Neural cell (in vitro differentiated cells): ENCODE measurements at regions not wholly inside any gene's neighbourhood (a gene's known extent, or its start where the extent isn't known, plus 50 kb on each side); places are given as distances from the start of the nearest gene placed in this dataset.

Source experiments
- H2AFZ ChIP-seq: fragments of 200-600, 300-800 bp; sonication (generic), shearing (Covaris generic); 2 replicates; pipeline ENCODE4 v1.6.0; 2014; ENCODE audit warnings: low read depth, mild to moderate bottlenecking, antibody characterized with exemption, low read length, moderate library complexity
- H3F3A ChIP-seq: fragments of 200-600 bp; shearing (Covaris generic); 2 replicates; pipeline ENCODE4 v1.6.1; 2016; ENCODE audit warnings: mild to moderate bottlenecking, moderate library complexity, mixed read lengths, antibody characterized with exemption, low read length; ENCODE audit not compliant: insufficient read depth, poor library complexity, severe bottlenecking
- H3K27ac ChIP-seq: fragments of 200-600, 300-800 bp; sonication (generic), shearing (Covaris generic); 2 replicates; pipeline ENCODE4 v1.5.1; 2014; ENCODE audit warnings: mild to moderate bottlenecking, low read length, moderate library complexity
- H3K27me3 ChIP-seq: fragments of 300-800, 200-600 bp; sonication (generic), shearing (Covaris generic); 2 replicates; pipeline ENCODE4 v1.6.0; 2014; ENCODE audit warnings: mild to moderate bottlenecking, low read depth, low read length, moderate library complexity; ENCODE audit not compliant: insufficient read depth
- H3K36me3 ChIP-seq: fragments of 300-800, 200-600 bp; sonication (generic), shearing (Covaris generic); 2 replicates; pipeline ENCODE4 v1.5.1; 2014; ENCODE audit warnings: mild to moderate bottlenecking, antibody characterized with exemption, low read length, moderate library complexity; ENCODE audit not compliant: insufficient read depth
- H3K4me2 ChIP-seq: fragments of 300-800, 200-600 bp; sonication (generic), shearing (Covaris generic); 2 replicates; pipeline ENCODE4 v1.6.0; 2014; ENCODE audit warnings: mild to moderate bottlenecking, low read length
- H3K4me3 ChIP-seq: fragments of 300-800, 200-600 bp; sonication (generic), shearing (Covaris generic); 2 replicates; pipeline ENCODE4 v1.5.1; 2014; ENCODE audit warnings: mild to moderate bottlenecking, low read length, moderate library complexity
- H3K79me2 ChIP-seq: fragments of 200-600 bp; shearing (Covaris generic); replicated peaks from 2 replicates; pipeline ENCODE4 v1.6.0; 2014; ENCODE audit warnings: mild to moderate bottlenecking, low read length, moderate library complexity; ENCODE audit not compliant: insufficient read depth
- H3K9ac ChIP-seq: fragments of 300-800, 200-600 bp; sonication (generic), shearing (Covaris generic); 2 replicates; pipeline ENCODE4 v1.6.1; 2016; ENCODE audit warnings: mild to moderate bottlenecking, low read length, mixed read lengths
- H3K9me2 ChIP-seq: fragments of 200-600 bp; shearing (Covaris generic); 2 replicates; pipeline ENCODE4 v1.6.1; 2016; ENCODE audit warnings: mild to moderate bottlenecking, low read length, mixed read lengths; ENCODE audit not compliant: insufficient read depth
- H3K9me3 ChIP-seq: fragments of 200-600, 300-800 bp; sonication (generic), shearing (Covaris generic); 2 replicates; pipeline ENCODE4 v1.6.1; 2016; ENCODE audit warnings: mild to moderate bottlenecking, mixed run types, low read length, moderate library complexity, mixed read lengths
- H4K20me1 ChIP-seq: fragments of 200-600 bp; shearing (Covaris generic); 2 replicates; pipeline ENCODE4 v1.6.1; 2016; ENCODE audit warnings: mild to moderate bottlenecking, mixed run types; ENCODE audit not compliant: insufficient read depth
- CTCF ChIP-seq: fragments of 450-650 bp; IDR thresholded peaks from 2 replicates; pipeline ENCODE4 v1.5.1; 2014; ENCODE audit warnings: antibody characterized with exemption, mild to moderate bottlenecking, moderate library complexity; ENCODE audit not compliant: poor library complexity, severe bottlenecking
- EP300 ChIP-seq: fragments of 450-650 bp; conservative IDR thresholded peaks from 2 replicates; pipeline ENCODE4 v1.6.1; 2014; ENCODE audit warnings: antibody characterized with exemption, mild to moderate bottlenecking, moderate library complexity; ENCODE audit not compliant: poor library complexity, severe bottlenecking
- EZH2 ChIP-seq: fragments of 200-600, 300-800 bp; shearing (Covaris generic), sonication (generic); IDR thresholded peaks from 2 replicates; pipeline ENCODE4 v1.6.1; 2014; ENCODE audit warnings: antibody characterized with exemption, low read length, borderline replicate concordance, mild to moderate bottlenecking; ENCODE audit not compliant: insufficient read depth, poor library complexity, severe bottlenecking
- MXI1 ChIP-seq: fragments of 450-650 bp; conservative IDR thresholded peaks from 2 replicates; pipeline ENCODE4 v1.6.1; 2014; ENCODE audit warnings: antibody characterized with exemption, mild to moderate bottlenecking; ENCODE audit not compliant: poor library complexity, severe bottlenecking
- POLR2AphosphoS5 ChIP-seq: IDR thresholded peaks from 2 replicates; pipeline ENCODE4 v1.6.1; 2012
- RAD21 ChIP-seq: fragments of 450-650 bp; conservative IDR thresholded peaks from 2 replicates; pipeline ENCODE4 v1.6.1; 2014; ENCODE audit warnings: antibody characterized with exemption, mild to moderate bottlenecking, moderate library complexity
- SMC3 ChIP-seq: fragments of 450-650 bp; conservative IDR thresholded peaks from 2 replicates; pipeline ENCODE4 v1.6.1; 2014; ENCODE audit warnings: antibody characterized with exemption, mild to moderate bottlenecking, moderate library complexity; ENCODE audit not compliant: poor library complexity
- TAF1 ChIP-seq: IDR thresholded peaks from 2 replicates; pipeline ENCODE4 v1.6.1; 2012; ENCODE audit warnings: low read depth
- TF ChIP-seq, protein P1 (sequence below): IDR thresholded peaks from 2 replicates; pipeline ENCODE4 v1.6.1; 2012; ENCODE audit warnings: borderline replicate concordance

DNA sequence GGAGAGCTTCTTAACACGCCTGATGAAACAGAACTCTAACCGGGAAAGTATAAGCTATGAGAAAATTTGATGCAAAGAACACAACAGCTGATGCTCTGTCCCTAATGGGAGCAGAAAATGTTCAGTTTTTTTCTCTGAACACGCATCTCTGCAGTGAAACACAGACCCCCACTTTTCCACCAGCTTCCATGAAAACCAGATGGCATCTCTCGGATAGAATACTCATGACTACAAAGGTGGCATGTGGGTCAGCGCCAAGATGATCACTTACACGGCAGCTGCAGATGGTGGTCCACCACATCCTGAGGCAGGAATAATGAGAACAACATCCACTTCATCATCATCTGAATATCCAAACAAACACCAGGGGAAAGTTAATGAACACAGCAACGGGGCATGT is 85.2 kb upstream of the CNR1 start:
- Histone ChIP-seq H3K4me3 (no peak overlapping the region), H3K27ac (no peak overlapping the region), H3K36me3 (no peaks in the 10 kb centered on the region), H3K4me2 (no peak overlapping the region), H3F3A (no peaks in the 10 kb centered on the region), H4K20me1 (no peaks in the 10 kb centered on the region), H3K79me2 (no peaks in the 10 kb centered on the region), H3K27me3 (no peaks in the 10 kb centered on the region), H2AFZ (no peak overlapping the region), H3K9ac (no peak overlapping the region), H3K9me2 (no peaks in the 10 kb centered on the region), H3K9me3 (no peaks in the 10 kb centered on the region)
- TF ChIP-seq SMC3 (no peak), MXI1 (no peak), EP300 (no peak), CTCF (no peak), EZH2 (no peak), RAD21 (no peak), POLR2AphosphoS5 (no peak)
- TF ChIP-seq, protein P1, sequence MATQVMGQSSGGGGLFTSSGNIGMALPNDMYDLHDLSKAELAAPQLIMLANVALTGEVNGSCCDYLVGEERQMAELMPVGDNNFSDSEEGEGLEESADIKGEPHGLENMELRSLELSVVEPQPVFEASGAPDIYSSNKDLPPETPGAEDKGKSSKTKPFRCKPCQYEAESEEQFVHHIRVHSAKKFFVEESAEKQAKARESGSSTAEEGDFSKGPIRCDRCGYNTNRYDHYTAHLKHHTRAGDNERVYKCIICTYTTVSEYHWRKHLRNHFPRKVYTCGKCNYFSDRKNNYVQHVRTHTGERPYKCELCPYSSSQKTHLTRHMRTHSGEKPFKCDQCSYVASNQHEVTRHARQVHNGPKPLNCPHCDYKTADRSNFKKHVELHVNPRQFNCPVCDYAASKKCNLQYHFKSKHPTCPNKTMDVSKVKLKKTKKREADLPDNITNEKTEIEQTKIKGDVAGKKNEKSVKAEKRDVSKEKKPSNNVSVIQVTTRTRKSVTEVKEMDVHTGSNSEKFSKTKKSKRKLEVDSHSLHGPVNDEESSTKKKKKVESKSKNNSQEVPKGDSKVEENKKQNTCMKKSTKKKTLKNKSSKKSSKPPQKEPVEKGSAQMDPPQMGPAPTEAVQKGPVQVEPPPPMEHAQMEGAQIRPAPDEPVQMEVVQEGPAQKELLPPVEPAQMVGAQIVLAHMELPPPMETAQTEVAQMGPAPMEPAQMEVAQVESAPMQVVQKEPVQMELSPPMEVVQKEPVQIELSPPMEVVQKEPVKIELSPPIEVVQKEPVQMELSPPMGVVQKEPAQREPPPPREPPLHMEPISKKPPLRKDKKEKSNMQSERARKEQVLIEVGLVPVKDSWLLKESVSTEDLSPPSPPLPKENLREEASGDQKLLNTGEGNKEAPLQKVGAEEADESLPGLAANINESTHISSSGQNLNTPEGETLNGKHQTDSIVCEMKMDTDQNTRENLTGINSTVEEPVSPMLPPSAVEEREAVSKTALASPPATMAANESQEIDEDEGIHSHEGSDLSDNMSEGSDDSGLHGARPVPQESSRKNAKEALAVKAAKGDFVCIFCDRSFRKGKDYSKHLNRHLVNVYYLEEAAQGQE, result no peak

- Histone ChIP-seq H3K4me3 (no peak overlapping the region), H2AFZ (no peak overlapping the region), H3K79me2 (no peaks in the 10 kb centered on the region), H3K9me2 (no peaks in the 10 kb centered on the region), H3K36me3 (no peaks in the 10 kb centered on the region), H3K9me3 (no peaks in the 10 kb centered on the region), H3K27me3 (no peaks in the 10 kb centered on the region), H3F3A (no peaks in the 10 kb centered on the region), H4K20me1 (no peaks in the 10 kb centered on the region), H3K27ac (no peak overlapping the region), H3K9ac (no peak overlapping the region), H3K4me2 (no peak overlapping the region)
- TF ChIP-seq CTCF (no peak), POLR2AphosphoS5 (no peak), TAF1 (no peak), SMC3 (no peak), MXI1 (no peak), RAD21 (no peak), EZH2 (no peak)
Measured at GRCh38 chr6:88248709-88249321, 82.7 kb upstream of the CNR1 start.
